Keratinocyte (primary cell): ENCODE measurements at regions not wholly inside any gene's neighbourhood (a gene's known extent, or its start where the extent isn't known, plus 50 kb on each side); places are given as distances from the start of the nearest gene placed in this dataset.

Experiments used
- DNase-seq: peaks from one replicate; pipeline ENCODE4 v3.0.0-alpha.2; 2011; ENCODE audit warnings: low read depth, missing footprints, low spot score
- FAIRE-seq: peaks from 2 replicates; lab custom pipeline; 2011; peaks lifted over from hg19 to GRCh38; lab: Jason Lieb, UNC
- H2AFZ ChIP-seq: 2 replicates; pipeline ENCODE4 v1.6.0; 2012; ENCODE audit warnings: low read length, control low read depth, inconsistent platforms; ENCODE audit not compliant: control insufficient read depth
- H3K27ac ChIP-seq: 2 replicates; pipeline ENCODE4 v1.5.1; 2011; ENCODE audit warnings: low read length; ENCODE audit not compliant: control insufficient read depth, insufficient read depth
- H3K27me3 ChIP-seq: 3 replicates; pipeline ENCODE4 v1.6.0; 2011; ENCODE audit warnings: low read length; ENCODE audit not compliant: control insufficient read depth, insufficient read depth; ENCODE audit errors: extremely low read depth
- H3K36me3 ChIP-seq, 2 experiments: 2 replicates in 1 of 2; 3 replicates in 1 of 2; pipeline ENCODE4 v1.5.1; 2011; ENCODE audit warnings: low read length in 2 of 2, mild to moderate bottlenecking in 1 of 2; ENCODE audit not compliant: control insufficient read depth in 2 of 2, insufficient read depth in 2 of 2; ENCODE audit errors: extremely low read depth in 1 of 2
- H3K4me1 ChIP-seq: 3 replicates; pipeline ENCODE4 v1.5.1; 2011; ENCODE audit warnings: low read length; ENCODE audit not compliant: control insufficient read depth, insufficient read depth; ENCODE audit errors: extremely low read depth
- H3K4me2 ChIP-seq: 3 replicates; pipeline ENCODE4 v1.6.0; 2011; ENCODE audit warnings: low read depth, low read length; ENCODE audit not compliant: control insufficient read depth, insufficient read depth; ENCODE audit errors: extremely low read depth
- H3K4me3 ChIP-seq, 3 experiments: fragments of 200-600 bp in 1 of 3; sonication (generic) in 1 of 3; 2 replicates in 2 of 3; 3 replicates in 1 of 3; pipeline ENCODE4 v1.5.1; 2011 to 2016; ENCODE audit warnings: low read length in 3 of 3, mild to moderate bottlenecking in 3 of 3, control low read depth in 2 of 3, inconsistent platforms in 1 of 3, low read depth in 1 of 3, mixed read lengths in 1 of 3, mixed run types in 1 of 3, moderate library complexity in 1 of 3; ENCODE audit not compliant: control insufficient read depth in 2 of 3, insufficient read depth in 2 of 3; ENCODE audit errors: extremely low read depth in 1 of 3
- H3K79me2 ChIP-seq: 2 replicates; pipeline ENCODE4 v1.6.0; 2012; ENCODE audit warnings: low read length; ENCODE audit not compliant: control insufficient read depth, insufficient read depth
- H3K9ac ChIP-seq: 3 replicates; pipeline ENCODE4 v1.6.0; 2011; ENCODE audit warnings: low read length; ENCODE audit not compliant: control insufficient read depth, insufficient read depth; ENCODE audit errors: extremely low read depth
- H3K9me1 ChIP-seq: 3 replicates; pipeline ENCODE4 v1.6.0; 2011; ENCODE audit warnings: low read length; ENCODE audit not compliant: control insufficient read depth, insufficient read depth; ENCODE audit errors: extremely low read depth
- H3K9me3 ChIP-seq: 2 replicates; pipeline ENCODE4 v1.5.1; 2012; ENCODE audit warnings: low read depth, low read length; ENCODE audit not compliant: control insufficient read depth
- H4K20me1 ChIP-seq: 3 replicates; pipeline ENCODE4 v1.6.0; 2011; ENCODE audit warnings: low read length; ENCODE audit not compliant: control insufficient read depth, insufficient read depth; ENCODE audit errors: extremely low read depth
- CTCF ChIP-seq, 3 experiments: IDR thresholded peaks in 1 of 3; conservative IDR thresholded peaks in 1 of 3; optimal IDR thresholded peaks in 1 of 3; 2 replicates in 2 of 3; 3 replicates in 1 of 3; pipeline versions ENCODE3 to v1.5.1; 2011; ENCODE audit warnings: low read length in 3 of 3, mild to moderate bottlenecking in 3 of 3, moderate library complexity in 2 of 3, control low read depth in 1 of 3, inconsistent platforms in 1 of 3; ENCODE audit not compliant: insufficient read depth in 2 of 3; ENCODE audit errors: extremely low read depth in 1 of 3
- EZH2 ChIP-seq: IDR thresholded peaks from one replicate; pipeline ENCODE4 v1.6.1; 2012; ENCODE audit warnings: inconsistent platforms, mild to moderate bottlenecking, low read length, moderate library complexity
- dilution Hi-C: fragments of 300-500 bp; cut with MboI; formaldehyde crosslinking; loops from one replicate; pipeline ENCODE4 v1.7.0; 2020; ENCODE audit warnings: low sequenced_read_pairs; ENCODE audit not compliant: extremely low pct_ligation_motif_present

GRCh38 chr2:22934747-22935146 is 450.2 kb upstream of the KLHL29 start:
- Histone ChIP-seq H4K20me1 (no peaks in the 10 kb centered on the region), H3K4me3 (no peak overlapping the region), H3K27me3 (no peaks in the 10 kb centered on the region), H2AFZ (no peak overlapping the region), H3K4me1 (no peaks in the 10 kb centered on the region), H3K79me2 (no peaks in the 10 kb centered on the region), H3K9ac (no peak overlapping the region), H3K36me3 (no peaks in the 10 kb centered on the region), H3K9me1 (no peaks in the 10 kb centered on the region), H3K4me2 (no peak overlapping the region), H3K27ac (no peak overlapping the region), H3K9me3 (no peaks in the 10 kb centered on the region)
- dilution Hi-C loops, result no loop called here
- DNase-seq (no peak), FAIRE-seq (no peak)
- TF ChIP-seq CTCF (optimal IDR thresholded peaks at IDR 0.05 in 1 of 3, IDR thresholded peaks at IDR 0.05 in 1 of 3, conservative IDR thresholded peaks at IDR 0.05 in 1 of 3; ENCODE audit: extremely low read depth in 1 of 3, insufficient read depth in 2 of 3, low read length in 3 of 3) (no peak), EZH2 (no peak)

GRCh38 chr2:22942441-22942840 is 442.5 kb upstream of the KLHL29 start:
- Histone ChIP-seq H3K4me2 (no peak overlapping the region), H3K27ac (no peak overlapping the region), H3K4me1 (no peaks in the 10 kb centered on the region), H3K4me3 (no peak overlapping the region), H3K79me2 (no peaks in the 10 kb centered on the region), H4K20me1 (no peaks in the 10 kb centered on the region), H2AFZ (no peak overlapping the region), H3K9me1 (no peaks in the 10 kb centered on the region), H3K27me3 (no peaks in the 10 kb centered on the region), H3K9me3 (no peaks in the 10 kb centered on the region), H3K9ac (no peak overlapping the region), H3K36me3 (no peaks in the 10 kb centered on the region)
- DNase-seq (no peak), FAIRE-seq (no peak)
- dilution Hi-C loops, result no loop called here
- no peak for TF ChIP-seq CTCF (optimal IDR thresholded peaks at IDR 0.05 in 1 of 3, IDR thresholded peaks at IDR 0.05 in 1 of 3, conservative IDR thresholded peaks at IDR 0.05 in 1 of 3; ENCODE audit: extremely low read depth in 1 of 3, insufficient read depth in 2 of 3, low read length in 3 of 3)
- TF ChIP-seq EZH2, result no peak
